ENCODE measurements at regions not wholly inside any gene's neighbourhood (a gene's known extent, or its start where the extent isn't known, plus 50 kb on each side); places are given as distances from the start of the nearest gene placed in this dataset.

- H3K4me1 ChIP-seq (ENCODE audit: control insufficient read depth in 1 of 2, low read depth in 2 of 2) = no peaks in the 10 kb centered on the region
- DNase-seq (ENCODE audit: low spot score) (no peak), ATAC-seq (ENCODE audit: insufficient number of reproducible peaks, low FRiP score, low read depth) (no peak)
- no peak for TF ChIP-seq CTCF (IDR thresholded peaks at IDR 0.05)
- no peaks in the 10 kb centered on the region for H3K27me3 ChIP-seq (replicated peaks; ENCODE audit: insufficient read depth)
- H3K4me3 ChIP-seq = no peak overlapping the region
- H3K36me3 ChIP-seq = no peaks in the 10 kb centered on the region
- no peaks in the 10 kb centered on the region for H3K9me3 ChIP-seq
- no peak overlapping the region for H3K27ac ChIP-seq
Measured at GRCh38 chr5:57940879-57941278, 458.3 kb upstream of the ACTBL2 start.

- no peaks in the 10 kb centered on the region for H3K4me1 ChIP-seq (ENCODE audit: control insufficient read depth in 1 of 2, low read depth in 2 of 2)
- H3K4me3 ChIP-seq = no peak overlapping the region
- no peak for DNase-seq (ENCODE audit: low spot score)
- no peaks in the 10 kb centered on the region for H3K36me3 ChIP-seq
- H3K9me3 ChIP-seq = no peaks in the 10 kb centered on the region
- H3K27ac ChIP-seq = no peak overlapping the region
- TF ChIP-seq CTCF (IDR thresholded peaks at IDR 0.05) = no peak
- no peak for ATAC-seq (ENCODE audit: insufficient number of reproducible peaks, low FRiP score, low read depth)
- no peaks in the 10 kb centered on the region for H3K27me3 ChIP-seq (replicated peaks; ENCODE audit: insufficient read depth)
Measured at GRCh38 chr5:57940236-57940635, 457.6 kb upstream of the ACTBL2 start.

GRCh38 chr5:57939771-57940170, 457.2 kb upstream of the ACTBL2 start:
- no peak overlapping the region for H3K4me3 ChIP-seq
- DNase-seq (ENCODE audit: low spot score) (no peak), ATAC-seq (ENCODE audit: insufficient number of reproducible peaks, low FRiP score, low read depth) (no peak)
- no peaks in the 10 kb centered on the region for H3K9me3 ChIP-seq
- H3K4me1 ChIP-seq (ENCODE audit: control insufficient read depth in 1 of 2, low read depth in 2 of 2) = no peaks in the 10 kb centered on the region
- H3K27ac ChIP-seq = no peak overlapping the region
- TF ChIP-seq CTCF (IDR thresholded peaks at IDR 0.05) = no peak
- no peaks in the 10 kb centered on the region for H3K27me3 ChIP-seq (replicated peaks; ENCODE audit: insufficient read depth)
- H3K36me3 ChIP-seq = no peaks in the 10 kb centered on the region

- Histone ChIP-seq H3K9me3 (no peaks in the 10 kb centered on the region), H3K27me3 (replicated peaks; ENCODE audit: insufficient read depth) (no peaks in the 10 kb centered on the region), H3K27ac (no peak overlapping the region), H3K36me3 (no peaks in the 10 kb centered on the region), H3K4me3 (no peak overlapping the region), H3K4me1 (ENCODE audit: control insufficient read depth in 1 of 2, low read depth in 2 of 2) (no peaks in the 10 kb centered on the region)
- DNase-seq (ENCODE audit: low spot score) (no peak), ATAC-seq (ENCODE audit: insufficient number of reproducible peaks, low FRiP score, low read depth) (no peak)
- TF ChIP-seq CTCF (IDR thresholded peaks at IDR 0.05) = no peak
Measured at GRCh38 chr5:57939335-57939734, 456.7 kb upstream of the ACTBL2 start.

- Histone ChIP-seq H3K9me3 (no peaks in the 10 kb centered on the region), H3K27me3 (replicated peaks; ENCODE audit: insufficient read depth) (no peaks in the 10 kb centered on the region), H3K36me3 (no peaks in the 10 kb centered on the region), H3K27ac (no peak overlapping the region), H3K4me3 (no peak overlapping the region), H3K4me1 (ENCODE audit: control insufficient read depth in 1 of 2, low read depth in 2 of 2) (no peaks in the 10 kb centered on the region)
- no peak for TF ChIP-seq CTCF (IDR thresholded peaks at IDR 0.05)
- ATAC-seq (ENCODE audit: insufficient number of reproducible peaks, low FRiP score, low read depth) (no peak), DNase-seq (ENCODE audit: low spot score) (no peak)
Measured at GRCh38 chr5:57938174-57938557, 455.6 kb upstream of the ACTBL2 start.
